GM12878 (cell line): ENCODE measurements at regions not wholly inside any gene's neighbourhood (a gene's known extent, or its start where the extent isn't known, plus 50 kb on each side); places are given as distances from the start of the nearest gene placed in this dataset.

Experiments used
- ATAC-seq: fragments of 200-7000 bp; cut with Tn5 transposase; 3 replicates; pipeline ENCODE4 v1.9.1; 2020; ENCODE audit warnings: mild to moderate bottlenecking, moderate library complexity
- BruUV-seq: library from RNA; stranded (reverse); fragments of 400-500 nt; replicated peaks from 2 replicates; lab custom pipeline; 2021; lab: Mats Ljungman, UMichigan
- CTCF ChIA-PET: fragments of 300-600 bp; sonication (Branson Sonifier 250); formaldehyde crosslinking; extraction: SDS; loops from one replicate; lab custom pipeline; 2021; ENCODE audit warnings: inconsistent platforms; lab: Yijun Ruan, JAX
- POLR2A ChIA-PET: fragments of 350-600 bp; formaldehyde crosslinking; extraction: SDS; loops from one replicate; lab custom pipeline; 2021; ENCODE audit warnings: inconsistent platforms; lab: Charles Lee
- RAD21 ChIA-PET: fragments of 300-600 bp; sonication (Branson Sonifier 250); formaldehyde crosslinking; loops from one replicate; lab custom pipeline; 2023; ENCODE audit warnings: antibody characterized with exemption; ENCODE audit not compliant: unreplicated experiment; lab: Charles Lee
- SMC1A ChIA-PET: fragments of 300-600 bp; sonication (Branson Sonifier 250); formaldehyde crosslinking; loops from one replicate; lab custom pipeline; 2023; ENCODE audit not compliant: unreplicated experiment, uncharacterized antibody; lab: Charles Lee
- DNase-seq: peaks from one replicate; pipeline ENCODE4 v3.0.0-alpha.2; 2011; ENCODE audit warnings: low read depth, low spot score
- FAIRE-seq: peaks from 3 replicates; lab custom pipeline; 2011; peaks lifted over from hg19 to GRCh38; lab: Jason Lieb, UNC
- H2AFZ ChIP-seq: 2 replicates; pipeline ENCODE4 v1.6.0; 2011; ENCODE audit warnings: low read depth, low read length, control low read depth; ENCODE audit not compliant: control insufficient read depth
- H3K27ac ChIP-seq: 2 replicates; pipeline ENCODE4 v1.5.1; 2011; ENCODE audit warnings: control low read depth; ENCODE audit not compliant: control insufficient read depth, insufficient read depth
- H3K27me3 ChIP-seq, 2 experiments: replicated peaks in 1 of 2; 2 replicates each; pipeline versions ENCODE4 v1.6.0 to v1.6.1; 2011; ENCODE audit warnings: low read length in 1 of 2; ENCODE audit not compliant: control insufficient read depth in 2 of 2, insufficient read depth in 2 of 2
- H3K36me3 ChIP-seq, 2 experiments: 2 replicates each; pipeline ENCODE4 v1.5.1; 2011; ENCODE audit warnings: low read length in 1 of 2; ENCODE audit not compliant: control insufficient read depth in 2 of 2, insufficient read depth in 2 of 2
- H3K4me1 ChIP-seq: 2 replicates; pipeline ENCODE4 v1.6.1; 2011; ENCODE audit warnings: mild to moderate bottlenecking, low read length, moderate library complexity, mixed read lengths; ENCODE audit not compliant: control insufficient read depth, insufficient read depth
- H3K4me2 ChIP-seq: 2 replicates; pipeline ENCODE4 v1.6.0; 2011; ENCODE audit warnings: control low read depth; ENCODE audit not compliant: control insufficient read depth, insufficient read depth
- H3K4me3 ChIP-seq: fragments of 200-600 bp; sonication (generic); 2 replicates; pipeline ENCODE4 v1.5.1; 2016
- H3K79me2 ChIP-seq: 2 replicates; pipeline ENCODE4 v1.6.0; 2011; ENCODE audit warnings: low read length; ENCODE audit not compliant: control insufficient read depth, insufficient read depth
- H3K9ac ChIP-seq: 2 replicates; pipeline ENCODE4 v1.8.0; 2011; ENCODE audit warnings: low read length, control low read depth, mixed read lengths; ENCODE audit not compliant: control insufficient read depth, insufficient read depth
- H3K9me3 ChIP-seq: replicated peaks from 3 replicates; pipeline ENCODE4 v1.5.1; 2011; ENCODE audit warnings: mild to moderate bottlenecking, low read length; ENCODE audit not compliant: control insufficient read depth, insufficient read depth
- H4K20me1 ChIP-seq: 2 replicates; pipeline ENCODE4 v1.6.0; 2011; ENCODE audit not compliant: control insufficient read depth, insufficient read depth
- CEBPB ChIP-seq, 2 experiments: fragments of 150-350 bp in 1 of 2; IDR thresholded peaks; 2 replicates each; pipeline ENCODE4 v1.6.1; 2012 to 2014; ENCODE audit warnings: low read depth in 2 of 2, low read length in 2 of 2, borderline replicate concordance in 1 of 2, inconsistent platforms in 1 of 2
- CHD2 ChIP-seq: IDR thresholded peaks from 2 replicates; pipeline ENCODE4 v1.6.1; 2011; ENCODE audit warnings: low read depth, low read length, improper control_type of control experiment, borderline replicate concordance
- EGR1 ChIP-seq, 2 experiments: IDR thresholded peaks; 1 replicate in 1 of 2; 2 replicates in 1 of 2; pipeline ENCODE4 v1.6.1; 2011 to 2012; ENCODE audit warnings: low read depth in 2 of 2, low read length in 2 of 2, borderline replicate concordance in 1 of 2, mild to moderate bottlenecking in 1 of 2, moderate library complexity in 1 of 2
- ETV6 ChIP-seq, 2 experiments: fragments of 450-650 bp in 1 of 2; IDR thresholded peaks in 1 of 2; conservative IDR thresholded peaks in 1 of 2; 2 replicates each; pipeline ENCODE4 v1.6.1; 2014; ENCODE audit warnings: antibody characterized with exemption in 1 of 2, borderline replicate concordance in 1 of 2, low read depth in 1 of 2, mild to moderate bottlenecking in 1 of 2, moderate library complexity in 1 of 2
- FOXK2 ChIP-seq: fragments of 450-650 bp; IDR thresholded peaks from 2 replicates; pipeline ENCODE4 v1.6.1; 2017; ENCODE audit warnings: mild to moderate bottlenecking, moderate library complexity
- IKZF1 ChIP-seq: fragments of 450-650 bp; conservative IDR thresholded peaks from 2 replicates; pipeline ENCODE4 v1.6.1; 2017; ENCODE audit warnings: antibody characterized with exemption, mild to moderate bottlenecking
- NR2C2 ChIP-seq: IDR thresholded peaks from 2 replicates; pipeline ENCODE4 v1.6.1; 2011; ENCODE audit warnings: borderline replicate concordance, low read depth; ENCODE audit not compliant: control insufficient read depth, insufficient read length
- RAD21 ChIP-seq: IDR thresholded peaks from 2 replicates; pipeline ENCODE4 v1.6.1; 2011; ENCODE audit warnings: mild to moderate bottlenecking, low read depth, low read length, moderate library complexity; ENCODE audit not compliant: insufficient read depth
- RFX5 ChIP-seq: IDR thresholded peaks from 2 replicates; pipeline ENCODE4 v1.6.1; 2011; ENCODE audit warnings: low read depth, low read length, improper control_type of control experiment
- SMC3 ChIP-seq: IDR thresholded peaks from 2 replicates; pipeline ENCODE4 v1.6.1; 2011; ENCODE audit warnings: low read length, improper control_type of control experiment, borderline replicate concordance
- WGBS: methylation state at CpG from one replicate; pipeline ENCODE4 v1.1.6; 2016; ENCODE audit warnings: low lambda C conversion rate; ENCODE audit not compliant: insufficient replicate concordance, insufficient coverage; ENCODE audit errors: missing lambda C conversion rate; 5-methylcytosine and 5-hydroxymethylcytosine counted together
- in situ Hi-C: fragments of 300-500 bp; cut with MboI; formaldehyde crosslinking; loops from 9 replicates; pipeline ENCODE4 v1.14.3; 2018; ENCODE audit warnings: mixed read lengths
- intact Hi-C: fragments of 100-400 bp; cut with micrococcal nuclease; formaldehyde crosslinking; loops from one replicate; pipeline ENCODE4 v1.14.2; 2022; ENCODE audit not compliant: unreplicated experiment
- TF ChIP-seq, protein P1 (sequence below): fragments of 450-650 bp; IDR thresholded peaks from 2 replicates; pipeline ENCODE4 v1.6.1; 2017; ENCODE audit warnings: mild to moderate bottlenecking, moderate library complexity
- TF ChIP-seq, protein P2 (sequence below): fragments of 450-650 bp; IDR thresholded peaks from 2 replicates; pipeline ENCODE4 v1.6.1; 2014; ENCODE audit warnings: mild to moderate bottlenecking
- TF ChIP-seq, protein P3 (sequence below), 3 experiments: IDR thresholded peaks in 2 of 3; conservative IDR thresholded peaks in 1 of 3; 2 replicates each; pipeline ENCODE4 v1.5.1; 2011; ENCODE audit warnings: low read depth in 3 of 3, low read length in 3 of 3, mild to moderate bottlenecking in 3 of 3, control low read depth in 2 of 3, moderate library complexity in 2 of 3, inconsistent platforms in 1 of 3, mixed read lengths in 1 of 3; ENCODE audit not compliant: control insufficient read depth in 2 of 3, insufficient read depth in 1 of 3; ENCODE audit errors: extremely low read depth in 1 of 3

DNA sequence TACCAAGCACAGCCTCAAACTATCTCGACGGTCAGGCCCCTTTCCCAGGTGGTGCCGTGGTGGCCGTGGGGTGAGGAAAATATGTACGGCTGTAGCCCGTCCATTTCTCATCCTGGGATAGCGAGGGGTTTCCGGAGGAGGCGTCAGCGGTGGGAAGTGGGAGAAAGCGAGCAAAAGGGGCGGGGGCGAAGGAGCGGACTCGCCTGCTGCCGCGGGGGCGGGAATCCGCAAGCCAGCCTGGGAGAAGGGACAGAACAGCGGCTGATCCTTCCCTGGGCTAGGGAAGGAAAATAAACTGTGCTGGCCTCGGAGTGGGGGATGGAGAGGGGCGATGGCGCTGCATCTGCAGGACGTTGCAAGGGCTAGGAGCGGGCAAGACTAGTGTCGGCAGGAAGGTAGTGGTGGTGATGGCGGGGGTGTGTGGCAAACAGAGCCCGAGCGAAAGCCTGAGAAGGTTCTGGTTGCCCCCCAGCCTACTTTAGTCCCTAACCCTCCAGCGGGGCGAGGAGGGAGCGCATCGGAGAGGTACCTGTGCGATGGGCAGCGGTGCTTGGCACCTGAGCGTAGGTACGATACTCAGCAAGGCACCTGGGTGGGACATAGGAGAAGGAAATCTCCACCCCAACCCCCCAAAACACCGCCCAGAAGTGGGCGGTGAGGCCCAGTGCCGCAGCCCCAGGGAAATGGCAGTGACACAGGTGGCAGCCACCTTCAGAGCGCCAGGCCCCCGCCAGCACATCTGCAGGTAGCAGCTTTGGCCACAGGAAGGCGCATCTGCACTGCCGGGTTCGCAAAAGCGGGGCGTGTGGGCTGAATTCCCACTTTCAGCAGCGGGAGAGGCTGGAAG is 49.9 kb upstream of the STEAP1B start:
- Histone ChIP-seq H3K27ac (no peak overlapping the region), H3K4me1 (peaks cover 23% of the 10 kb centered on the region), H3K4me2 (peak overlapping the region; percentile 52; the same call in 1 of the 2 replicates), H3K27me3 (peaks cover 10 to 23% of the 10 kb centered on the region in 2 experiments), H3K79me2 (no peaks in the 10 kb centered on the region), H2AFZ (0 out of 2 replicates have a peak overlapping the region, but pooled peaks have one; percentile 7), H3K36me3 (no peaks in the 10 kb centered on the region), H4K20me1 (no peaks in the 10 kb centered on the region), H3K4me3 (no peak overlapping the region), H3K9me3 (no peaks in the 10 kb centered on the region), H3K9ac (no peak overlapping the region)
- CTCF ChIA-PET, result interaction anchor here (0.6 to 1.0 kb wide), 2 partner anchors 398 to 1259 kb away, joined by 3 read pairs; no protein-coding TSS in a partner anchor
- RAD21 ChIA-PET, result no interaction called here
- BruUV-seq, result no TSS peak
- POLR2A ChIA-PET, result no interaction called here
- intact Hi-C loops (no loop called here), in situ Hi-C loops (no loop called here)
- WGBS, result 11% methylated on average over 48 of the region's 48 CpGs
- no peak for DNase-seq
- ATAC-seq, result peak; percentile 81
- FAIRE-seq, result no peak
- SMC1A ChIA-PET, result no interaction called here
- TF ChIP-seq CHD2, result no peak
- no peak for TF ChIP-seq FOXK2
- TF ChIP-seq, protein P1, sequence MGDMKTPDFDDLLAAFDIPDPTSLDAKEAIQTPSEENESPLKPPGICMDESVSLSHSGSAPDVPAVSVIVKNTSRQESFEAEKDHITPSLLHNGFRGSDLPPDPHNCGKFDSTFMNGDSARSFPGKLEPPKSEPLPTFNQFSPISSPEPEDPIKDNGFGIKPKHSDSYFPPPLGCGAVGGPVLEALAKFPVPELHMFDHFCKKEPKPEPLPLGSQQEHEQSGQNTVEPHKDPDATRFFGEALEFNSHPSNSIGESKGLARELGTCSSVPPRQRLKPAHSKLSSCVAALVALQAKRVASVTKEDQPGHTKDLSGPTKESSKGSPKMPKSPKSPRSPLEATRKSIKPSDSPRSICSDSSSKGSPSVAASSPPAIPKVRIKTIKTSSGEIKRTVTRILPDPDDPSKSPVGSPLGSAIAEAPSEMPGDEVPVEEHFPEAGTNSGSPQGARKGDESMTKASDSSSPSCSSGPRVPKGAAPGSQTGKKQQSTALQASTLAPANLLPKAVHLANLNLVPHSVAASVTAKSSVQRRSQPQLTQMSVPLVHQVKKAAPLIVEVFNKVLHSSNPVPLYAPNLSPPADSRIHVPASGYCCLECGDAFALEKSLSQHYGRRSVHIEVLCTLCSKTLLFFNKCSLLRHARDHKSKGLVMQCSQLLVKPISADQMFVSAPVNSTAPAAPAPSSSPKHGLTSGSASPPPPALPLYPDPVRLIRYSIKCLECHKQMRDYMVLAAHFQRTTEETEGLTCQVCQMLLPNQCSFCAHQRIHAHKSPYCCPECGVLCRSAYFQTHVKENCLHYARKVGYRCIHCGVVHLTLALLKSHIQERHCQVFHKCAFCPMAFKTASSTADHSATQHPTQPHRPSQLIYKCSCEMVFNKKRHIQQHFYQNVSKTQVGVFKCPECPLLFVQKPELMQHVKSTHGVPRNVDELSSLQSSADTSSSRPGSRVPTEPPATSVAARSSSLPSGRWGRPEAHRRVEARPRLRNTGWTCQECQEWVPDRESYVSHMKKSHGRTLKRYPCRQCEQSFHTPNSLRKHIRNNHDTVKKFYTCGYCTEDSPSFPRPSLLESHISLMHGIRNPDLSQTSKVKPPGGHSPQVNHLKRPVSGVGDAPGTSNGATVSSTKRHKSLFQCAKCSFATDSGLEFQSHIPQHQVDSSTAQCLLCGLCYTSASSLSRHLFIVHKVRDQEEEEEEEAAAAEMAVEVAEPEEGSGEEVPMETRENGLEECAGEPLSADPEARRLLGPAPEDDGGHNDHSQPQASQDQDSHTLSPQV, result no peak
- TF ChIP-seq, protein P2, sequence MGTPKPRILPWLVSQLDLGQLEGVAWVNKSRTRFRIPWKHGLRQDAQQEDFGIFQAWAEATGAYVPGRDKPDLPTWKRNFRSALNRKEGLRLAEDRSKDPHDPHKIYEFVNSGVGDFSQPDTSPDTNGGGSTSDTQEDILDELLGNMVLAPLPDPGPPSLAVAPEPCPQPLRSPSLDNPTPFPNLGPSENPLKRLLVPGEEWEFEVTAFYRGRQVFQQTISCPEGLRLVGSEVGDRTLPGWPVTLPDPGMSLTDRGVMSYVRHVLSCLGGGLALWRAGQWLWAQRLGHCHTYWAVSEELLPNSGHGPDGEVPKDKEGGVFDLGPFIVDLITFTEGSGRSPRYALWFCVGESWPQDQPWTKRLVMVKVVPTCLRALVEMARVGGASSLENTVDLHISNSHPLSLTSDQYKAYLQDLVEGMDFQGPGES, result no peak
- TF ChIP-seq RAD21, result peak; percentile 62
- TF ChIP-seq EGR1 (IDR thresholded peaks at IDR 0.05; ENCODE audit: borderline replicate concordance in 1 of 2, low read depth in 2 of 2, low read length in 2 of 2), result 0 out of 3 replicates have a peak, but pooled peaks of 1 of the 2 experiments have one; percentile 23
- peak; percentile 44 for TF ChIP-seq SMC3
- no peak for TF ChIP-seq CEBPB (IDR thresholded peaks at IDR 0.05; ENCODE audit: borderline replicate concordance in 1 of 2, low read depth in 2 of 2, low read length in 2 of 2)
- TF ChIP-seq ETV6 (conservative IDR thresholded peaks at IDR 0.05 in 1 of 2, IDR thresholded peaks at IDR 0.05 in 1 of 2; ENCODE audit: borderline replicate concordance in 1 of 2, low read depth in 1 of 2), result no peak
- no peak for TF ChIP-seq RFX5
- TF ChIP-seq IKZF1, result 0 out of 2 replicates have a peak, but pooled peaks have one; percentile 13
- no peak for TF ChIP-seq NR2C2
- TF ChIP-seq, protein P3, sequence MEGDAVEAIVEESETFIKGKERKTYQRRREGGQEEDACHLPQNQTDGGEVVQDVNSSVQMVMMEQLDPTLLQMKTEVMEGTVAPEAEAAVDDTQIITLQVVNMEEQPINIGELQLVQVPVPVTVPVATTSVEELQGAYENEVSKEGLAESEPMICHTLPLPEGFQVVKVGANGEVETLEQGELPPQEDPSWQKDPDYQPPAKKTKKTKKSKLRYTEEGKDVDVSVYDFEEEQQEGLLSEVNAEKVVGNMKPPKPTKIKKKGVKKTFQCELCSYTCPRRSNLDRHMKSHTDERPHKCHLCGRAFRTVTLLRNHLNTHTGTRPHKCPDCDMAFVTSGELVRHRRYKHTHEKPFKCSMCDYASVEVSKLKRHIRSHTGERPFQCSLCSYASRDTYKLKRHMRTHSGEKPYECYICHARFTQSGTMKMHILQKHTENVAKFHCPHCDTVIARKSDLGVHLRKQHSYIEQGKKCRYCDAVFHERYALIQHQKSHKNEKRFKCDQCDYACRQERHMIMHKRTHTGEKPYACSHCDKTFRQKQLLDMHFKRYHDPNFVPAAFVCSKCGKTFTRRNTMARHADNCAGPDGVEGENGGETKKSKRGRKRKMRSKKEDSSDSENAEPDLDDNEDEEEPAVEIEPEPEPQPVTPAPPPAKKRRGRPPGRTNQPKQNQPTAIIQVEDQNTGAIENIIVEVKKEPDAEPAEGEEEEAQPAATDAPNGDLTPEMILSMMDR (IDR thresholded peaks at IDR 0.05 in 2 of 3, conservative IDR thresholded peaks at IDR 0.05 in 1 of 3; ENCODE audit: control insufficient read depth in 2 of 3, extremely low read depth in 1 of 3, insufficient read depth in 1 of 3, low read depth in 3 of 3, low read length in 3 of 3), result peak; percentile 56 to 78 (median 76)
